Cardiac fibroblast (primary cell): ENCODE measurements at regions not wholly inside any gene's neighbourhood (a gene's known extent, or its start where the extent isn't known, plus 50 kb on each side); places are given as distances from the start of the nearest gene placed in this dataset.
A peak's percentile ranks its signal among the peaks of the same experiment; 100 is the strongest.

Source experiments
- DNase-seq, 2 donors: peaks; one replicate each; pipeline versions ENCODE4 v3.0.0 to v3.0.0-alpha.2; 2010; ENCODE audit warnings: low read depth in 2 of 2
- H3K4me3 ChIP-seq, 2 donors: replicated peaks in 1 of 2; 1 replicate in 1 of 2; 2 replicates in 1 of 2; pipeline ENCODE4 v1.5.1; 2011; ENCODE audit warnings: low read depth in 2 of 2, low read length in 2 of 2, mild to moderate bottlenecking in 2 of 2, moderate library complexity in 1 of 2
- TF ChIP-seq, protein P1 (sequence below): IDR thresholded peaks from one replicate; pipeline ENCODE4 v1.5.1; 2011; ENCODE audit warnings: low read depth, mild to moderate bottlenecking, low read length, inconsistent platforms

GRCh38 chr5:166982226-166982625 is 1309.2 kb upstream of the WWC1 start:
- H3K4me3 ChIP-seq = no peak overlapping the region
- DNase-seq = no peak
- TF ChIP-seq, protein P1, sequence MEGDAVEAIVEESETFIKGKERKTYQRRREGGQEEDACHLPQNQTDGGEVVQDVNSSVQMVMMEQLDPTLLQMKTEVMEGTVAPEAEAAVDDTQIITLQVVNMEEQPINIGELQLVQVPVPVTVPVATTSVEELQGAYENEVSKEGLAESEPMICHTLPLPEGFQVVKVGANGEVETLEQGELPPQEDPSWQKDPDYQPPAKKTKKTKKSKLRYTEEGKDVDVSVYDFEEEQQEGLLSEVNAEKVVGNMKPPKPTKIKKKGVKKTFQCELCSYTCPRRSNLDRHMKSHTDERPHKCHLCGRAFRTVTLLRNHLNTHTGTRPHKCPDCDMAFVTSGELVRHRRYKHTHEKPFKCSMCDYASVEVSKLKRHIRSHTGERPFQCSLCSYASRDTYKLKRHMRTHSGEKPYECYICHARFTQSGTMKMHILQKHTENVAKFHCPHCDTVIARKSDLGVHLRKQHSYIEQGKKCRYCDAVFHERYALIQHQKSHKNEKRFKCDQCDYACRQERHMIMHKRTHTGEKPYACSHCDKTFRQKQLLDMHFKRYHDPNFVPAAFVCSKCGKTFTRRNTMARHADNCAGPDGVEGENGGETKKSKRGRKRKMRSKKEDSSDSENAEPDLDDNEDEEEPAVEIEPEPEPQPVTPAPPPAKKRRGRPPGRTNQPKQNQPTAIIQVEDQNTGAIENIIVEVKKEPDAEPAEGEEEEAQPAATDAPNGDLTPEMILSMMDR = no peak

GRCh38 chr5:166991601-166992000 is 1299.8 kb upstream of the WWC1 start:
- TF ChIP-seq, protein P1 = no peak
- DNase-seq = no peak

GRCh38 chr5:166992108-166992507 is 1299.3 kb upstream of the WWC1 start:
- TF ChIP-seq, protein P1 = no peak
- no peak for DNase-seq
- no peak overlapping the region for H3K4me3 ChIP-seq

More at GRCh38 chr5:166991601-166992000, 1299.8 kb upstream of the WWC1 start:
- H3K4me3 ChIP-seq = no peak overlapping the region

GRCh38 chr5:166992874-166993722 is 1298.3 kb upstream of the WWC1 start:
- DNase-seq = peak in 1 of 2 donors; percentile 1
- H3K4me3 ChIP-seq = no peak overlapping the region

DNA sequence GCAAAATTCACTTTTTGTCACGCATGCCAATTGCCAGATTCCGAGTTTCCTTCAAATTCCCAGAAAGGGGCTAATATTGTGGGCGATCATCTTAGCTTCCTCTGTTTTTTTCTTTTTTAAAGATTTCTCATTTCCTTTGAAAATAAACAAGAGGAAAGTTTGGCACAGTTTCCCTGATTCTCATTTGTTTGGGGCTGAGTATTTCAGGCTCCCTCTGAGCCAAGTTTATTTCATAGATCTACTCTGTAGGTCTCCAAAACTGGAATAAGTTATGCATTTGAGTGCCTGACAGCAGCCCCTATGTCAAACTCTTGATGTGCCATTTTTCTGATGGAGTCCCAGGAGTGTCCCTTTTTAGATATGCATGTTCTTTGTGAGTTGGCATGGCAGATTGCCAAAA is 1297.2 kb upstream of the WWC1 start:
- no peak overlapping the region for H3K4me3 ChIP-seq
- TF ChIP-seq, protein P1 = no peak
- DNase-seq = no peak

More at GRCh38 chr5:166992874-166993722, 1298.3 kb upstream of the WWC1 start:
- TF ChIP-seq, protein P1 = no peak

DNA sequence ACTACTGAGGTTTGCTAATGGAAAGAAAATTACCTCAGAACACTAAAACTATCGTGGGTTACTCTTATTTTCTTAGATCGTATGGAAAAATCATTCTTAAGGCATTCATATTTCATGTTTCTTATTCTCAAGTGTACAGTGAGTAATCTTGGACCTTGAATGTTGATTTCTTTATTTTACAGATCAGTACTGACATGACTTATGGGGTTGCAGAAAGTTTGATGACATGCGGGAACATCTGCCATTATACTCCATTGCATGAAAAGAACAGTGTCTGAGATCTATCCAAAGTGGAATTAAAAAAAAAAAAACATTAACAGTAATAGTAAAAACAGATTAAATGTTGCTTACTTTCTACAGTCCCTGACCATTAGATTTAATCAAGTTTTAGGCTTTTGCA is 1290.2 kb upstream of the WWC1 start:
- TF ChIP-seq, protein P1 = no peak
- no peak overlapping the region for H3K4me3 ChIP-seq
- DNase-seq = no peak
